ENCODE measurements at regions not wholly inside any gene's neighbourhood (a gene's known extent, or its start where the extent isn't known, plus 50 kb on each side); places are given as distances from the start of the nearest gene placed in this dataset.
"Not testable (repeated sequence)": the region's sequence is repeated elsewhere in the genome, so short reads cannot be mapped to it uniquely, and the experiment has no call there.

- BruUV-seq (replicated peaks); DNase-seq; H2AFZ ChIP-seq (ENCODE audit: low read length); ATAC-seq; intact Hi-C loops (cut with micrococcal nuclease); H3F3A ChIP-seq (ENCODE audit: low read length, unreplicated experiment); H3K4me1 ChIP-seq (ENCODE audit: insufficient read depth, low read length); CTCF ChIA-PET; H3K27ac ChIP-seq (ENCODE audit: low read length); H3K4me3 ChIP-seq (ENCODE audit: low read length); H3K9me3 ChIP-seq (ENCODE audit: low read length); H3K79me2 ChIP-seq (ENCODE audit: low read length); H3K36me3 ChIP-seq (ENCODE audit: low read depth, low read length); H3K9ac ChIP-seq (ENCODE audit: low read length); H3K4me2 ChIP-seq (ENCODE audit: low read length); POLR2A ChIA-PET (ENCODE audit: unreplicated experiment); H3K27me3 ChIP-seq (ENCODE audit: low read length); H3K9me2 ChIP-seq (replicated peaks; ENCODE audit: low read length); H4K20me1 ChIP-seq (ENCODE audit: low read length): not testable (repeated sequence)
Measured at GRCh38 chr6:60782698-60783464, 1503.1 kb downstream of the KHDRBS2 start.

GRCh38 chr6:60779591-60779990 is 1506.4 kb downstream of the KHDRBS2 start:
- H3K36me3 ChIP-seq (ENCODE audit: low read depth, low read length); POLR2A ChIA-PET (ENCODE audit: unreplicated experiment); H3K27ac ChIP-seq (ENCODE audit: low read length); H2AFZ ChIP-seq (ENCODE audit: low read length); H3K9me2 ChIP-seq (replicated peaks; ENCODE audit: low read length); H3K9me3 ChIP-seq (ENCODE audit: low read length); H3K4me1 ChIP-seq (ENCODE audit: insufficient read depth, low read length); H4K20me1 ChIP-seq (ENCODE audit: low read length); H3K9ac ChIP-seq (ENCODE audit: low read length); ATAC-seq; H3K27me3 ChIP-seq (ENCODE audit: low read length); intact Hi-C loops (cut with micrococcal nuclease); H3K4me3 ChIP-seq (ENCODE audit: low read length); DNase-seq; BruUV-seq (replicated peaks); H3F3A ChIP-seq (ENCODE audit: low read length, unreplicated experiment); CTCF ChIA-PET; H3K4me2 ChIP-seq (ENCODE audit: low read length); H3K79me2 ChIP-seq (ENCODE audit: low read length): not testable (repeated sequence)

- ATAC-seq; POLR2A ChIA-PET (ENCODE audit: unreplicated experiment); H3K27ac ChIP-seq (ENCODE audit: low read length); DNase-seq; H4K20me1 ChIP-seq (ENCODE audit: low read length); H3K9me3 ChIP-seq (ENCODE audit: low read length); BruUV-seq (replicated peaks); H3K4me3 ChIP-seq (ENCODE audit: low read length); H3K36me3 ChIP-seq (ENCODE audit: low read depth, low read length); CTCF ChIA-PET; H3K4me2 ChIP-seq (ENCODE audit: low read length); H3K9ac ChIP-seq (ENCODE audit: low read length); H3F3A ChIP-seq (ENCODE audit: low read length, unreplicated experiment); H3K9me2 ChIP-seq (replicated peaks; ENCODE audit: low read length); H3K4me1 ChIP-seq (ENCODE audit: insufficient read depth, low read length); H3K27me3 ChIP-seq (ENCODE audit: low read length); H3K79me2 ChIP-seq (ENCODE audit: low read length); H2AFZ ChIP-seq (ENCODE audit: low read length); intact Hi-C loops (cut with micrococcal nuclease): not testable (repeated sequence)
Measured at GRCh38 chr6:60767791-60768499, 1518.1 kb downstream of the KHDRBS2 start.

GRCh38 chr6:60765331-60765730 is 1520.7 kb downstream of the KHDRBS2 start:
- H3K27me3 ChIP-seq (ENCODE audit: low read length); DNase-seq; H3K27ac ChIP-seq (ENCODE audit: low read length); H3K9ac ChIP-seq (ENCODE audit: low read length); H3K36me3 ChIP-seq (ENCODE audit: low read depth, low read length); H3K9me2 ChIP-seq (replicated peaks; ENCODE audit: low read length); BruUV-seq (replicated peaks); ATAC-seq; H3F3A ChIP-seq (ENCODE audit: low read length, unreplicated experiment); H3K79me2 ChIP-seq (ENCODE audit: low read length); H3K9me3 ChIP-seq (ENCODE audit: low read length); intact Hi-C loops (cut with micrococcal nuclease); H3K4me2 ChIP-seq (ENCODE audit: low read length); H3K4me3 ChIP-seq (ENCODE audit: low read length); CTCF ChIA-PET; H2AFZ ChIP-seq (ENCODE audit: low read length); H4K20me1 ChIP-seq (ENCODE audit: low read length); POLR2A ChIA-PET (ENCODE audit: unreplicated experiment); H3K4me1 ChIP-seq (ENCODE audit: insufficient read depth, low read length): not testable (repeated sequence)

- H3K36me3 ChIP-seq (ENCODE audit: low read depth, low read length); H3K9ac ChIP-seq (ENCODE audit: low read length); CTCF ChIA-PET; intact Hi-C loops (cut with micrococcal nuclease); POLR2A ChIA-PET (ENCODE audit: unreplicated experiment); H3K4me2 ChIP-seq (ENCODE audit: low read length); H3K4me3 ChIP-seq (ENCODE audit: low read length); H4K20me1 ChIP-seq (ENCODE audit: low read length); H3K27me3 ChIP-seq (ENCODE audit: low read length); H3K9me3 ChIP-seq (ENCODE audit: low read length); ATAC-seq; BruUV-seq (replicated peaks); H3K79me2 ChIP-seq (ENCODE audit: low read length); H3K9me2 ChIP-seq (replicated peaks; ENCODE audit: low read length); H3F3A ChIP-seq (ENCODE audit: low read length, unreplicated experiment); DNase-seq; H3K27ac ChIP-seq (ENCODE audit: low read length); H2AFZ ChIP-seq (ENCODE audit: low read length); H3K4me1 ChIP-seq (ENCODE audit: insufficient read depth, low read length): not testable (repeated sequence)
Measured at GRCh38 chr6:60763464-60764080, 1522.5 kb downstream of the KHDRBS2 start.

- H3K36me3 ChIP-seq (ENCODE audit: low read depth, low read length); CTCF ChIA-PET; H3F3A ChIP-seq (ENCODE audit: low read length, unreplicated experiment); H2AFZ ChIP-seq (ENCODE audit: low read length); intact Hi-C loops (cut with micrococcal nuclease); H3K9me3 ChIP-seq (ENCODE audit: low read length); H3K4me3 ChIP-seq (ENCODE audit: low read length); H4K20me1 ChIP-seq (ENCODE audit: low read length); H3K27me3 ChIP-seq (ENCODE audit: low read length); H3K4me1 ChIP-seq (ENCODE audit: insufficient read depth, low read length); POLR2A ChIA-PET (ENCODE audit: unreplicated experiment); H3K9me2 ChIP-seq (replicated peaks; ENCODE audit: low read length); H3K27ac ChIP-seq (ENCODE audit: low read length); H3K9ac ChIP-seq (ENCODE audit: low read length); BruUV-seq (replicated peaks); DNase-seq; H3K4me2 ChIP-seq (ENCODE audit: low read length); H3K79me2 ChIP-seq (ENCODE audit: low read length); ATAC-seq: not testable (repeated sequence)
Measured at GRCh38 chr6:60760928-60761327, 1525.1 kb downstream of the KHDRBS2 start.
